GM21360 (cell line): ENCODE measurements at regions not wholly inside any gene's neighbourhood (a gene's known extent, or its start where the extent isn't known, plus 50 kb on each side); places are given as distances from the start of the nearest gene placed in this dataset.
"Not testable (repeated sequence)": the region's sequence is repeated elsewhere in the genome, so short reads cannot be mapped to it uniquely, and the experiment has no call there.

Experiments
- ATAC-seq: cut with Tn5 transposase; IDR thresholded peaks from one replicate; pipeline ENCODE4 v1.9.1; 2021; ENCODE audit warnings: mild to moderate bottlenecking, moderate library complexity; ENCODE audit not compliant: unreplicated experiment

DNA sequence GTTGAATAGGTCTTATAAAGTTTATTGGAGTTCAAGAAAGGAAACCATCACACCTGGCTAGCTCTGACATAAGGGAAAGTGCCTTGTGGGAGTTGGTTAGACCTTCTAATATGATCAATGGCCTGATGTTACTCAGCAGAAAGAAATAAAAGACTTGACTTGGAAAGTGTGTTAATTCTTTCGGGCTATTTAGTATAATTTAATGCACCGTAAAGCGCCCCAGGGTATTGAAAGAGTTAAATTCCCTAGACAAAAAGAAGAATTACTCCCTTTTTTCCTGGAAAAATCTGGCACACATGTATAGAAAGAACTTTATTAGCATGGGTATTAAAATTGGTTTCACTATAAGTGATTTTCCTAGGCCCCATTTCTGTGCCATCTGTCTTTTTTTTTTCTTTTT, 1125.7 kb upstream of the FLRT2 start:
- ATAC-seq, result no peak

DNA sequence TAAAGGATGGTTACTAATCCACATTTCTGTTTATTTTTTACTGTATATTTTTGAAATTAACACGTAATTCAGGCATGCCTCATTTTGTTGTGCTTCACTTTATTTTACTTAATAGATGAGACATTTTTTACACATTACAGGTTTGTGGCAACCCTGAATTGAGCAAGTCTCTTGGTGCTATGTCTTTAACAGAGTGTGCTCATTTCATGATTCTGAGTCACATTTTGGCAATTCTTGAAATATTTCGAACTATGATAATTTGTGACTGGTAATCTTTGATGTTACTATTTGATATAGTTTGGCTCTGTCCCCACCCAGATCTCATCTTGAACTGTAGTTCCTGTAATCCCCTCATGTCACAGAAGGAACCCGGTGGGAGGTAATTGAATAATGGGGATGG, 1120.5 kb upstream of the FLRT2 start:
- no peak for ATAC-seq

DNA sequence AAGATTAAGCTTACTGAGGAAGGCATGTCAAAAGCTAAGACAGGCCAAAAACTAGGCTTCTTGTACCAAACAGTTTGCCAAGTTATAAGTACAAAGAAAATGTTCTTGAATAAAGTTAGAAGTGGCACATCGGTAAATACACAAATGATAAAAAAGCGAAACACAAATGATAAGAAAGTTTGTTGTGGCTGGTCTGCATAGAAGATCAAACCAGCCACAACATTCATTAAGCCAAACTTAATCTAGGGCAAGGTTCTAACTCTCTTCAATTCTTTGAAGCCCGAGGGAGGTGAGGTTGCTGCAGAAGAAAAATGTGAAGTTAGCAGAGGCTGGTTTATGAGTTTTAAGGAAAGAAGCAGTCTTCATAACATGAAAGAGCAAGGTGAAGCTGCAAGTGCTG, 1119.6 kb upstream of the FLRT2 start:
- no peak for ATAC-seq

DNA sequence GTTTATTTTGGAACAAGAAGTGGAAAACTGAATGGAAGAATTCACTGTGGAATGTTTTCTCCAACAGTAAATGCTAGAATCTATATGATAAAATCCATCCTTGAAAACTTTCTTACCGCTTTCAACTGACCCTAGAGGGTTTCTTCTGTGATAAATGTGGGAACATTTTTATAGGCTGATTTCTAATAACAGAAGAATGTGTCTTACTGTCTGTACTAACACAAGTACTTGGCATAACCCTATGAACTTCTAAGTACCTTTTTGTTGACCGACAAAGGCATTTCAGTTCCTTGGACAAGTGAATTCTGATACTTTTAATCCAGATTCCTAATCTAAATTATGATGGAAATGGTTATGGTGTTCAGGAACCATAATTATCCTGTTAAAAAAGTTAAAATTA, 1109.7 kb upstream of the FLRT2 start:
- ATAC-seq, result no peak

DNA sequence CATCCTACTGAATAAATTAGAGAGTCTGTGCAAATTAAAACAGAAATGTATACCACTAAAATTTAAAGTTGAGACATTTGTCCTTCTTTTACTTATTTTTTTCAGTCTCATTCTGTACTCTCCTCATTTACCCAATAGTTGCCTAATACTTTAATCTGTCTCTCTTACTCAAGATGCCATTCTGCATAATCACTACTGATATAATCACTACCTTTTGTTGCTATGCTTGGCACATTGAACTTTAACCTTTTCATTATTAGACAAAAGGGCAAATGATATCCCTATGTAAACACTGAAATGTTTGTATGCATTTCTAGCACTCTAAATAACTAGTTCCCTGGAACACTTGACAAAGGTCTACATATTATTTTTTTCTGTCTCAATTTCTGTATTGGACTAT, 1108.3 kb upstream of the FLRT2 start:
- ATAC-seq, result no peak

DNA sequence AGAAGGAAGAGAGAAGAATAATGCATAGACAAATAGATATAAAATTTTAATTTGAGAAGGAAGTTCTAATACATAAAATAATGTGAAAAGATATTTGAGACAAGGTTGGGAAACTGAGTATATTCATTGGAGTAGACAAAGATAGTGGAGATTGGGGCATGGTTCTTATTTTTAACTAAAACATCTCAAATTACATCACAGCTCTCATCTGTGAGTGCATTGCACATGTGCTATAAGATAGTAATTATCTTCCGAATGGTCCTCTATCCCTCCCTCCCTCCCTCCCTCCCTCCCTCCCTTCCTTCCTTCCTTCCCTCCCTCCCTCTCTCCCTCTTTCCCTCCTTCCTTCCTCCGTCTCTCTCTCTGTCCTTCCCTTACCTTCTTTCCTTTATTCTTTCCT, 1104.0 kb upstream of the FLRT2 start:
- no peak for ATAC-seq

DNA sequence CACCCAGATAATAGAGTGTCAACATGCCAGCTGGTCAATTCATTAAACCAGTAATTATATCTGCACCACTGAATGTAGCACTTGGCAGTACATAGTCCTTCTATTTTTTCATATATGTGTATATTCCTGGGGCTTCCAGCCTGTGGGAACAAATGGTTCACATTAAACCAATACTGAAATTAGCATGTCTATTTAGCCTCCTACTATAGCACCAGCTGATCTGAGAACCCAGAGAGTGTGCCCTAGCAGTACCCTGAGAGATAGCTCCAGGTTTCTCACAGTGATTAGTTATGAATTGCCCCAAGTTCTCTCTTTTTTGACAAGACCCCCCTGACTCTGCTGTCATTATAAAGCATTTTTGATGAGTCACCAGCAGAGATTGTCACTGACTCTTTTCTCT, 1097.3 kb upstream of the FLRT2 start:
- no peak for ATAC-seq

- ATAC-seq, result no peak
These were observed 1096.0 kb upstream of the FLRT2 start for GRCh38 chr14:84433961-84434360.

DNA sequence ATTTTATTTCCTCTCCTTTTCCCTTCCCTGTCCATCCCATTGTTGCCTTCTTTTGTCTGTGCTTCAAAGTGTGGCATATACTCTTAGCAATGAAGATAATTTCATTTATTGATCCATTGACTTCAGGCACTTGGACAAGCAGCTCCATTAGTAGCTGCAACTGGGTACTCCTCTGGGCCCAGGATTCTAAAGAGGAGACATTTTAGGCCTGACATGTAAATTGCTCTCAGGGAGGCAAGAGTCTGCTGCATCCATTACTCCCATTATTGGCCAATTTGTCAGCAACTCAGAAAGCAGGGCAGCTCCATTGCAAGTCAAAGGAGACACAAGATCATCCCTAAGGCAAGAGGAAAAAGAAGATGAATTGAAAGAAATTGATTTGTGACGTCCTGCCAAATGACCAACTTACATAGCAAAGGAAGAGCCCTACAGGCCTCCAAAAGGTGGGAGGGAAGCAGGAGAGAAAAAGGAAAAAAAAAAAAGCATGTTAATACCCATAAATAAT, 1094.1 kb upstream of the FLRT2 start:
- no peak for ATAC-seq

DNA sequence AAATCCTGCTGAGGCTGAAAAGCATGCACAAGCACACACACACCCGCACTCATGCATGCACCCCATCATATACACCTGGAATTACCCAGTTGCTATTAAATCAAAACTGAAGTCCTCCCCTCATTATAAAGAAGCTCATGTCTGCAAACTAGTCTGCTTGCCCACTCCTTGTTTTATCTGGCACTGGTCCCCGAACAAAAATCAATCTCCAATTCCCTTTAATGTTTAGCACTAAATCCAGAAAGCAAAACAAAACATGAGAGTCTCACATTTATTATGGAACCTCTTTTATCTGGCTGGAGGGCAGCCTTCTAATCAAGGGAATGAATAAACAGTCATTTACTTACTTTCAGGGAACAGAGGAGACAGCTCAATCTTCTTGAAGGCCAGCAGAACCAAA, 1093.4 kb upstream of the FLRT2 start:
- ATAC-seq, result no peak

DNA sequence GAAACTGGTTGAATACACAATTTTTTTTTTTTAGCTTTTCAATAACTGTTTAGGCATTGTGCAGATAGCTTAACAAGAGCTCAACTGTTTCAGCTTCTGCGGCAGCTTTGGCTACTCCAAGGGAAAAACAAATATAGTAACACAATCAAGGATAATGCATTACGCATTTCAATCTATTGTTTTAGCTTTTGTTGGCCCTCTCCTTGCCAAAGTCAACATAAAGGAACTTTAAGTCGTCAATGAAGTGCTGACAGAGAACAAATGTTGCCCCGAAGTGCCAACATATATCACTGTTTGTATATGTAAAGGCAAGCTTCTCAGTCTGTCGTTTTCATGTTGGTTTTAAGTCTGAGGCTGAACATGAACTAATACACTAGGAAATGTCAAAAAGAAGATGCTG, 1087.4 kb upstream of the FLRT2 start:
- no peak for ATAC-seq

GRCh38 chr14:84445486-84445885, 1084.5 kb upstream of the FLRT2 start:
- ATAC-seq, result no peak

- ATAC-seq, result no peak
These were observed 1083.7 kb upstream of the FLRT2 start for GRCh38 chr14:84446250-84446649.

DNA sequence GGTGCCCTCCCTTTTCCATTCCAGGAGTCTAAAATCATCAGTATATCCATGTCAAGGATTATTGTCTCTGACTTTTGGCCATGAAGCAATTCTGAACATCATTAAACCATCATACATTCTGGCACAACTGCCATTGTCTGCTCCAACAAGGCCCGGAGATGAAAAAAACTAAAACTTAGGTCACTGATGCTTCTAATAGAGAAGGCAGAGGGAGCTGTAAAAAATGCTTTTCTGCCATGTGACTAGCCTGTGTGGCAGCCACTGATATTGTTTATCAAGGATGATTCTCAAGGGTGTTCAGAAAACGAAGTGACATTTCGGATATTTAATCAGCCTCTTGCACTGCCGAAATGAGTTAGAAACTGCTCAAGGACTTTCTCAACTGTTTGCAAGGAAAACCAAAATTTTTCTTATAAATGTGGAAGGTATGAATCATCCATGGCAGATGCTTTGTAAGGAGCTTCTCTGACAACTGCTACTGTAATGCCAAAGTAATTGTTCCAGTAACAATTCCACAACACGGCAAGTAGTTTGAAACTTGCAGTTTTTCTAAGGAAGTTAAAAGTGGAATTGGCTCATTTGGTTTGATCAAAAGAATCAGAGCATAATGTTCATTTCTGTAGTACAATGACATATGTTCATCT, 1076.5 kb upstream of the FLRT2 start:
- ATAC-seq, result no peak

GRCh38 chr14:84454114-84454513, 1075.8 kb upstream of the FLRT2 start:
- no peak for ATAC-seq

GRCh38 chr14:84456946-84457345, 1073.0 kb upstream of the FLRT2 start:
- no peak for ATAC-seq

- ATAC-seq, result no peak
These were observed 1071.1 kb upstream of the FLRT2 start for GRCh38 chr14:84458881-84459280.

DNA sequence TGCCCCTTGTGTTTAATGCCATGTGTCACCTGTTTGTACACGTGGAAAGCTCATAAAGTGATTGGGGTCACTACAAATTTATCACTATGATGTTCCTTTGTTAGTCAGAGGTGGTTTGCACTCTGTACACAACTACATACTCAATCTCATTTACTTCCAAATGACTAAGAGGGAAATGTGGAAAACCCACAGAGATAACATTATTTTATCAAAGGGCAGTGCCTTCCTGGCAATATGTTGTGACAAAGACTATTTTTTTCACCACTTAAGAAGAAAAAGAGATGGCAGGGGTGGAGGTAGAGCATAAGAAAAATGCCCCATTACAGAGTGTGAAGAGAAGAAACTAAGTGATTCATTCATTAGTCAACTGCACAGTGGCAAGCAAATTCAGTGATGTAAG, 1064.1 kb upstream of the FLRT2 start:
- no peak for ATAC-seq

- ATAC-seq, result no peak
These were observed 1061.8 kb upstream of the FLRT2 start for GRCh38 chr14:84468153-84468552.

DNA sequence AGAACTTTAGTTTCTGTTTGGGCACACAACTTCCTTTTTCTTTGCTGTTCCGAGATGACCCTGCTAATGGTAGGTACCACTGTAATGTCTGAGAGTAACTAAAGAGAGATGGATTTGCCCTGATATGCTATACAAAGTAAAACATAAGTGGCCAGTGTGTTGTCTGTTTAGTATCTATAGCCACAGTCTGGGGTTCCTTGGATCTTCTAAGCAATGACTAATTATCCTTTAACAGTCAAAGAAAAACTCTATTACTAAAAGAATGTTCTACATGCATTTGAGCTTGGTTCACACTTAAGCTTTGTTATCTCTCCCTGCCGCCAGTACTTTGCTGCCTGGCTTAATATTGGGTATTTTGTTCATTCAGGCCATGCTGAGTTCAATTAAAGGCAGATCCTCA, 1051.9 kb upstream of the FLRT2 start:
- no peak for ATAC-seq

DNA sequence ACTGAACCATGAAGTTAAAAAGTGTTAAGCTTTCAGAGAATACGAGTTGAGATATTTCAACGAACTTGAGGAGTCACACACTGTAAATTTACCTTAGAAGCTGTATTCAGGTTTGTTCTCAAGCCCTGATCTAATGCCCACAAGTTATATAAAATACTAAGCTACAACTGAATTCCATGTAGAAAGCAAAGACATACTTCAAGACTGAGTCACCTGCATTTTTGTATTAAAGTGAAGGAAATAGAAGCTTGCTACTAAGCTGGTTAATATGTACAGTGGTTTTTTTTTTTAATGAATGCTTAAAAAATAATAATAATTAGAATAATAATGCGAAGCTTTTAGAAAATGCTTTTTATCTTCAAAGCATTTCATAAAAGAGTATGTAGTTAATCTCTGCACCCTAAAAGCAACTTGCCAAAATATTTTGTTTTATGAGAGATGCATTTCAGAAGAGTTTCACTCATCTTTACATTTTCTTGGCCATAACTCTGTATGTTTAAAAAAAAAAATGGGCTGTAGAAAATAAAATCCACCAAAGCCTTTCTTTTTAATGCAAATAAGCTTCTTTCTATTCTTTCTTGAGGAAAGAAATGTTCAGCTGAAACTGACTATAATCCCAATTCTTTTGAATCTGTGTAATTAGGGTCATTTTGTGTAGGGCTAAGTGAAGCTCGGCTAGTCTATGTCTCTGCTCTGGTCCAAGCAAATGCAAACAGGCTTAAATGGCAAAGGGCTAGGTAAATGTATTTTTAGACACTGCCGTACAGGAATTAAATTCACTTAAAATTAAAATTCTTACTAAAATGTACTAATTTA, 1047.5 kb upstream of the FLRT2 start:
- ATAC-seq, result no peak

- ATAC-seq, result no peak
These were observed 1046.9 kb upstream of the FLRT2 start for GRCh38 chr14:84483072-84483420.

DNA sequence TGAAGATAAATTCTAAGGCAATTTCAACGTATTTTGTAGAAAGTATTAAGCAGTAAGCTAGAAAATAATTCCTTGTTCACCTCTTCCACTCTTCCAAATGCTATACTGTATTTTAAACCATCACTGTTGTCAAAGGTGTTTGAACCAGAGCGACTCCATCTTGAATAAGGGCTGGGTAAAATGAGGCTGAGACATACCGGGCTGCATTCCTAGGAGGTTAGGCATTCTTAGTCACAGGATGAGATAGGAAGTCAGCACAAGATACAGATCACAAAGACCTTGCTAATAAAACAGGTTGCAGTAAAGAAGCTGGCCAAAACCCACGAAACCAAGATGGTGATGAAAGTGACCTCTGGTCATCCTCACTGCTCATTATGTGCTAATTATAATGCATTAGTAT, 1045.7 kb upstream of the FLRT2 start:
- ATAC-seq, result not testable (repeated sequence)
